COLO829 (cell line): ENCODE measurements at regions not wholly inside any gene's neighbourhood (a gene's known extent, or its start where the extent isn't known, plus 50 kb on each side); places are given as distances from the start of the nearest gene placed in this dataset.
"Not testable (repeated sequence)": the region's sequence is repeated elsewhere in the genome, so short reads cannot be mapped to it uniquely, and the experiment has no call there.

Experiments
- DNase-seq: peaks from one replicate; pipeline ENCODE4 v3.0.0; 2012; ENCODE audit warnings: low spot score

- DNase-seq, result no peak
These were observed 209.8 kb upstream of the CBLB start for GRCh38 chr3:106078635-106079034.

- no peak for DNase-seq
These were observed 213.8 kb upstream of the CBLB start for GRCh38 chr3:106082616-106083015.

- no peak for DNase-seq
These were observed 214.4 kb upstream of the CBLB start for GRCh38 chr3:106083207-106083606.

GRCh38 chr3:106083854-106084253, 215.0 kb upstream of the CBLB start:
- DNase-seq, result no peak

- DNase-seq, result no peak
These were observed 217.2 kb upstream of the CBLB start for GRCh38 chr3:106086038-106086437.

GRCh38 chr3:106086636-106087035, 217.8 kb upstream of the CBLB start:
- no peak for DNase-seq

GRCh38 chr3:106088304-106088703, 219.5 kb upstream of the CBLB start:
- no peak for DNase-seq

- no peak for DNase-seq
These were observed 220.1 kb upstream of the CBLB start for GRCh38 chr3:106088899-106089298.

- peak; percentile 14 for DNase-seq
These were observed 221.0 kb upstream of the CBLB start for GRCh38 chr3:106089806-106090205.

GRCh38 chr3:106092792-106093191, 224.0 kb upstream of the CBLB start:
- no peak for DNase-seq

GRCh38 chr3:106093616-106094015, 224.8 kb upstream of the CBLB start:
- DNase-seq, result no peak

- DNase-seq, result no peak
These were observed 229.1 kb upstream of the CBLB start for GRCh38 chr3:106097817-106098435.

GRCh38 chr3:106103383-106103782, 234.6 kb upstream of the CBLB start:
- no peak for DNase-seq

GRCh38 chr3:106104078-106104477, 235.3 kb upstream of the CBLB start:
- DNase-seq, result no peak

GRCh38 chr3:106108925-106109324, 240.1 kb upstream of the CBLB start:
- DNase-seq, result no peak

- not testable (repeated sequence) for DNase-seq
These were observed 243.7 kb upstream of the CBLB start for GRCh38 chr3:106112561-106112960.

- DNase-seq, result no peak
These were observed 244.9 kb upstream of the CBLB start for GRCh38 chr3:106113747-106114146.

GRCh38 chr3:106114220-106114619, 245.4 kb upstream of the CBLB start:
- DNase-seq, result no peak

- DNase-seq, result no peak
These were observed 246.0 kb upstream of the CBLB start for GRCh38 chr3:106114848-106115247.

GRCh38 chr3:106115557-106115956, 246.7 kb upstream of the CBLB start:
- no peak for DNase-seq

GRCh38 chr3:106116733-106117489, 248.1 kb upstream of the CBLB start:
- no peak for DNase-seq

GRCh38 chr3:106117490-106117858, 248.7 kb upstream of the CBLB start:
- DNase-seq, result no peak

- peak; percentile 93 for DNase-seq
These were observed 250.8 kb upstream of the CBLB start for GRCh38 chr3:106119614-106120082.

GRCh38 chr3:106120356-106120755, 251.5 kb upstream of the CBLB start:
- DNase-seq, result peak; percentile 57
